AG09319 (cell line): ENCODE measurements at regions not wholly inside any gene's neighbourhood (a gene's known extent, or its start where the extent isn't known, plus 50 kb on each side); places are given as distances from the start of the nearest gene placed in this dataset.

Experiments used
- DNase-seq: peaks from one replicate; pipeline ENCODE4 v3.0.0-alpha.2; 2010; ENCODE audit warnings: low read depth; ENCODE audit errors: extremely low read depth
- TF ChIP-seq, protein P1 (sequence below): IDR thresholded peaks from 2 replicates; pipeline ENCODE4 v1.5.1; 2011; ENCODE audit warnings: low read depth, mild to moderate bottlenecking, inconsistent platforms, low read length, moderate library complexity

DNA sequence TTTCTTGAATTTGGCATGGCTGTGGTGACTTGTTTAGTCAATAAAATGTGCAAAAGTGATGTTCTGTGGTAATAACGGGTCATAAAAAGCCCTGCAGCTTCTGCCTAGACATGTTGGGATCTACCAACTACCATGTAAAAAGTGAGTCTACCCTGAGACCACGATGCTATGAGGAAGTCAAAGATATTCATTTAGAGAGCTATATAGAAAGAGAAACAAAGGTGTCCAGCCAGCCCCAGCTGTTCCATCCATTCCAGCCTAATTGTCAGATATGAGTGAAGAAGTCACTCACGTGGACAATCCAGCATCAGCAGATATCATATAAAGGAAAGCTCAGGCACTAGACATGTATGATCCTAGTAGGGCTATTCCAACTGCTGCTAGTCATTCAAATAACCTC lies 117.2 kb upstream of the SSTR1 start:
- TF ChIP-seq, protein P1, sequence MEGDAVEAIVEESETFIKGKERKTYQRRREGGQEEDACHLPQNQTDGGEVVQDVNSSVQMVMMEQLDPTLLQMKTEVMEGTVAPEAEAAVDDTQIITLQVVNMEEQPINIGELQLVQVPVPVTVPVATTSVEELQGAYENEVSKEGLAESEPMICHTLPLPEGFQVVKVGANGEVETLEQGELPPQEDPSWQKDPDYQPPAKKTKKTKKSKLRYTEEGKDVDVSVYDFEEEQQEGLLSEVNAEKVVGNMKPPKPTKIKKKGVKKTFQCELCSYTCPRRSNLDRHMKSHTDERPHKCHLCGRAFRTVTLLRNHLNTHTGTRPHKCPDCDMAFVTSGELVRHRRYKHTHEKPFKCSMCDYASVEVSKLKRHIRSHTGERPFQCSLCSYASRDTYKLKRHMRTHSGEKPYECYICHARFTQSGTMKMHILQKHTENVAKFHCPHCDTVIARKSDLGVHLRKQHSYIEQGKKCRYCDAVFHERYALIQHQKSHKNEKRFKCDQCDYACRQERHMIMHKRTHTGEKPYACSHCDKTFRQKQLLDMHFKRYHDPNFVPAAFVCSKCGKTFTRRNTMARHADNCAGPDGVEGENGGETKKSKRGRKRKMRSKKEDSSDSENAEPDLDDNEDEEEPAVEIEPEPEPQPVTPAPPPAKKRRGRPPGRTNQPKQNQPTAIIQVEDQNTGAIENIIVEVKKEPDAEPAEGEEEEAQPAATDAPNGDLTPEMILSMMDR: no peak
- no peak for DNase-seq

DNA sequence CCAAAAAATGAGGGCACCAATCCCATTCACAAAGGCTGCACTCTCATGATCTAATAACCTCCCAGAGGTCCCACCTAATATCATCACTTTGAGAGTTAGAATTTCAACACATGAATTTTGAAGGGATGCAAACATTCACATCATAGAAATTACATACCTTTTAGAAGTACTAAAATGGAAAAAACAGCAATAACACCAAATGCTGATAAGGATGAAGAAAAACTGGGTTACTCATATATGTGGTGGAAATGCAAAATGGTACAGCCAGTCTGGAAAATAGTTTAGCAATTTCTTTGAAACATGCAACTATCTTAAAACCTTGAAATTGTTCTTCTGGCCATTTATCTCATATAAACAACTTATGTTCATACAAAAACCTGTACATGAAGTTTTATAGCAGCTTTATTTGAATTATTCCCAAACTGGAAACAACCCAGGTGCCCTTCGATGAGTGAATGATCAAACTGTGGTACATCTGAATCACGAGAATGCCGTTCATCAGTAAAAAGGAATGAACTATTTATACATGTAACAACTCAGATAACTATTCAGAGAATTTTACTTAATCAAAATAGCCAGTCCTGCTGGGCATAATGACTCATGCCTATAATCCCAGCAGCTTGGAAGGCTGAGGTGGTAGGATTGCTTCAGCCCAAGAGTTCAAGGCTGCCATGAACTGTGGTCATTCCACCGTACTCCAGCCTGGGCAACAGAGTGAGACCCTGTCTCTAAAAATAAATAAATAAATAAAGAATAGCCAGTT lies 109.4 kb upstream of the SSTR1 start:
- no peak for DNase-seq
- TF ChIP-seq, protein P1: no peak

DNA sequence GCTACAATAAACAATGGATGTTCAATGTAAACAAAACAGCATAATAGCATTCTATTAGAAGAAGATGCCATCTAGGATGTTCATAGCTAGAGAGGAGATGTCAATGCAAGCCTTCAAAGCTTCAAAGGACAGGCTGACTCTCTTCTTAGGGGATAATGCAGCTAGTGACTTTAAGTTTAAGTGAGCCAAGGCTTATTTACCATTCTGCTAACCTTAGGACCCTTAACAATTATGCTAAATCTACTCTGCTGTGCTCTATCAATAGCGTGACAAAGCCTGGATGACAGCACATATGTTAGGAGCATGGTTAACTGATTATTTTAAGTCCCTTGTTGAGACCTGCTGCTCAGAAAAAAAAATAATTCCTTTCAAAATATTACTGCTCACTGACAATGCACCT lies 106.0 kb upstream of the SSTR1 start:
- TF ChIP-seq, protein P1: no peak

DNA sequence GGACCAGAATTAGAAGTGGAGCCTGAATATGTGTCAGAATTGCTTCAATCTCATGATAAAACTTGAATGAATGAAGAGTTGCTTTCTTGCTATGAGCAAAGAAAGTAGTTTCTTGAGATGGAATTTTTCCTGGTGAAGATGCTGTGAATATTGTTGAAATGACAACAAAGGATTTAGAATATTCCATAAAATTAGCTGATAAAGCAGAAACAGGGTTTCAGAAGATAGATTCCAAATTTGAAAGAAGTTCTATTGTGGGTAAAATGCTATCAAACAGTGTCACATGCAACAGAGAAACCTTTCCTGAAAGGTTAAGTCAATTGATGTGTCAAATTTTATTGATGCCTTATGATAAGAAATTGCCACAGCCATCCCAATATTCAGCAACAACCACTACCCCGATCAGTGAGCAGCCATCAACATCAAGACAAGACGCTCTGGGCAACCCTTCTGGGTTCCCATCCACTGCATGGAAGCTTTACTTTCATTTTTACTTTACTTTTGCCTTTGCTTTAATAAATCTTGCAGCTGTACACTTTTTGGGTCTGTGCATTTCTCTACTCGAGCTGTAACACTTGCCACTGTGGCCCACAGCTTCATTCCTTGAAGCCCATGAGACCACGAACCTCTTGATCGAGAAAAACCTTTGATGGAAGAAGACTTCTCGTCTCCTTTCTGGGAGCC lies 104.0 kb upstream of the SSTR1 start:
- TF ChIP-seq, protein P1: no peak
- no peak for DNase-seq

More for the DNA sequence above, 106.0 kb upstream of the SSTR1 start:
- DNase-seq: no peak

DNA sequence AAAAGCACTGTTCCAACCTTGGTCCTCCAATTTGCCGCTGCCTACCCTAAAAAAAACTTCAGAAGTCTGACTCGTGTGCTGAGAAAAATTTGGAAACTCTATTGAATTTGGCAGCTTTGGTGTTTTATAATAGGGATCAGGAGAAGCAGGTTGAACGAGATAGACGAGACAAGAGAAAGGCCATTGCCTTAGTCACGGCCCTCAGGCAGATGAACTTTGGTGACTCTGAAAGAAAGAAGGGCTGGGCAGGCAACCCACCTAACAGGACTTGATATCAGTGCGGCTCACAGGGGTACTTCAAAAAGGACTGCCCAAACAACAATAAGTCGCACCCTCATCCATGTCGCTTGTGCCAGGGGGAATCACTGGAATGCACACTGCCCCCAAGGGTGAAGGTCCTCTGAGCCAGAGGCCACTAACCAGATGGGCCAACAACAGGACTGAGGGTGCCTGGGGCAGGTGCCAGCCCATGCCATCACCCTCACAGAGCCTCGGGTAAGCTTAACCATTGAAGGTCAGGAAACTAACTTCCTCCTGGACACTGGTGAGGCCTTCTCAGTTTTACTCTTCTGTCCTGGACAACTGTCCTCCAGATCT lies 102.5 kb upstream of the SSTR1 start:
- TF ChIP-seq, protein P1: no peak
- no peak for DNase-seq

DNA sequence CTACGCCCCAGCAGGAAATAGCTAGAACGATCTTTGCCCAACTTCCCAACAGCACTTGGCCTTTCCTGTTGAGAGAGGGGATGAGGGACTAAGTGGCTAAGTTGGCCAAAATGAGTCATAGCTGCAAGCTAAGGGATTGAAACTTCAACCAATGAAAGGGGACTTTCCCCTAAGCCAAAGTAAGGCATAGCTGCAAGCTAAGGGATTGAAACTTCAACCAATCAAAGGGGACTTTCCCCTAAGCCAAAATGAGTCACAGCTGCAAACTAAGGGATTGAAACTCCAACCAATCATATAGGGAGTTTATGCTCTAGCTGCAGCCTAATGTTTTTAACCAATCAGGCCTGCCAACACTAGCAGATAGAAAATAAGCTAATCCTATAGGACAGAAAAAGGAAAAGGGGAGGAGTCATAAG lies 100.5 kb upstream of the SSTR1 start:
- TF ChIP-seq, protein P1: no peak
- no peak for DNase-seq

DNA sequence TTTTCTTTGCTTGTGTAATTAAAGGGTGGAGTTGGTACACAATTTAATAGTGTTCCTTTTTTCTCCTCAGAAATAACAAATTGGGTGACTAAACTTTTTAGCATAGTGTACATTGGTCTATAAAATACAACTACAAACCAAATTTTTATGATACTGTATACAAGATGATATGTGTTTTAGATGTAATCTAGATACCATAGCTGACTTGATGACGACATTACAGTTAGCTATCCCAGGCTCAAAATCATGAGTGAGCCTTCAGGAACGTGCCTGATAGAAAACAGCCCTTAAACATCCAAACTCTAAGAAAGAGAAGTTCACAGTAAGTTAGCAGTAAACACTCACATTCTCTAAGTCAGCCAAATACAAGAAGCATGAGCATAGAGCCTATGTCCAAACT lies 99.0 kb upstream of the SSTR1 start:
- peak; percentile 4 for DNase-seq
- TF ChIP-seq, protein P1: no peak
